ENCODE measurements at regions not wholly inside any gene's neighbourhood (a gene's known extent, or its start where the extent isn't known, plus 50 kb on each side); places are given as distances from the start of the nearest gene placed in this dataset.

DNA sequence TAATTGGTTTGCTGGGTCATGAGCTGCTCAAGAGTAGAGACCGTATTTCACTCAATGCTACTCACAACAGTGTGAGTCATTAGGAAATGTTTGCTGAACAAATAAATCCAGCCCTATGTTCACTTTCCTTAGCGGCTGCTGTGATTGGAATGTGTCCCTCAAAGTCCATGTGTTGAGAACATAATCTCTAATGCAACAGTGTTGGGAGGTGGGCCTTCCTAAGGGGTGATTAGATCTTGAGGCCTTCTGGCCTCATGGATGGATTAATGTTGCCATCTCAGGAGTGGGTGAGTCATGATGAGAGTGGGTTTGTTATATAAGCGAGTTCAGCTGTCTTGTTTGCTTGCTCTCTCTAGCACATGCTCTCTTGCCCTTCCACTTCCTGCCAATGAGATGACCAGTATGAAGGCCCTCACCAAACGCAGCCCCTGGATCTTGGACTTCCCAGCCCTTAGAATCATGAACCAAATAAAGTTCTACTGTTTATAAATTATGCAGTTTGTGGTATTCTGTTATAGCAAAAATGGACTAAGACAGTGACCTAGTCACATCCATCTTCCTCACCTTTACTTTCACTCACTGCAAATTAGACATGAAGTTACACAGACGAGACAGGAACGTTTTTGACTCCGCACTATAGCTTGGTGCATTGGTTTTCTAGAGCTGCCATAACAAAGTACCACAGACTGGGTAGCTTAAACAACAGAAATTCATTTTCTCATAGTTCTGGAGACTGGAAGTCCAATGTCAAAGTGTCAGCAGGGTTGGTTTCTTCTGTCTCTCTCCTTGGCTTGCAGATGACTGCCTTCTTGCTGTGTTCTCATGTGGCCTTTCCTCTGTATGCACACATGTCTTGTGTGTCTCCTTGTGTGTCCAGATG lies 50.9 kb upstream of the FAM169A start:
- Histone ChIP-seq H3K27ac (no peak overlapping the region), H3K36me3 (no peaks in the 10 kb centered on the region), H3K9me3 (no peaks in the 10 kb centered on the region), H3K4me3 (no peak overlapping the region), H3K27me3 (replicated peaks; ENCODE audit: insufficient read depth) (no peaks in the 10 kb centered on the region), H3K4me1 (replicated peaks) (no peaks in the 10 kb centered on the region)
- TF ChIP-seq POLR2AphosphoS5 (IDR thresholded peaks at IDR 0.05) (no peak), POLR2A (IDR thresholded peaks at IDR 0.05) (no peak)
- TF ChIP-seq, protein P1, sequence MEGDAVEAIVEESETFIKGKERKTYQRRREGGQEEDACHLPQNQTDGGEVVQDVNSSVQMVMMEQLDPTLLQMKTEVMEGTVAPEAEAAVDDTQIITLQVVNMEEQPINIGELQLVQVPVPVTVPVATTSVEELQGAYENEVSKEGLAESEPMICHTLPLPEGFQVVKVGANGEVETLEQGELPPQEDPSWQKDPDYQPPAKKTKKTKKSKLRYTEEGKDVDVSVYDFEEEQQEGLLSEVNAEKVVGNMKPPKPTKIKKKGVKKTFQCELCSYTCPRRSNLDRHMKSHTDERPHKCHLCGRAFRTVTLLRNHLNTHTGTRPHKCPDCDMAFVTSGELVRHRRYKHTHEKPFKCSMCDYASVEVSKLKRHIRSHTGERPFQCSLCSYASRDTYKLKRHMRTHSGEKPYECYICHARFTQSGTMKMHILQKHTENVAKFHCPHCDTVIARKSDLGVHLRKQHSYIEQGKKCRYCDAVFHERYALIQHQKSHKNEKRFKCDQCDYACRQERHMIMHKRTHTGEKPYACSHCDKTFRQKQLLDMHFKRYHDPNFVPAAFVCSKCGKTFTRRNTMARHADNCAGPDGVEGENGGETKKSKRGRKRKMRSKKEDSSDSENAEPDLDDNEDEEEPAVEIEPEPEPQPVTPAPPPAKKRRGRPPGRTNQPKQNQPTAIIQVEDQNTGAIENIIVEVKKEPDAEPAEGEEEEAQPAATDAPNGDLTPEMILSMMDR (IDR thresholded peaks at IDR 0.05): no peak
- WGBS: 79% methylated on average over 7 of the region's 7 CpGs
- no peak for DNase-seq (ENCODE audit: low spot score)
- intact Hi-C loops (cut with DNase I): loop anchor here (5.0 kb wide), 1 partner anchor 245 kb away; no protein-coding TSS in a partner anchor

Small RNA genes in the stretch of these regions (small RNA-seq; reads per million reads assigned to genes)
- gene AC116337.2: 0 reads per million in 2 donors
